GM19467 (cell line): ENCODE measurements at regions not wholly inside any gene's neighbourhood (a gene's known extent, or its start where the extent isn't known, plus 50 kb on each side); places are given as distances from the start of the nearest gene placed in this dataset.

Experiments
- ATAC-seq: cut with Tn5 transposase; IDR thresholded peaks from one replicate; pipeline ENCODE4 v1.9.1; 2021; ENCODE audit warnings: mild to moderate bottlenecking, moderate library complexity; ENCODE audit not compliant: unreplicated experiment

DNA sequence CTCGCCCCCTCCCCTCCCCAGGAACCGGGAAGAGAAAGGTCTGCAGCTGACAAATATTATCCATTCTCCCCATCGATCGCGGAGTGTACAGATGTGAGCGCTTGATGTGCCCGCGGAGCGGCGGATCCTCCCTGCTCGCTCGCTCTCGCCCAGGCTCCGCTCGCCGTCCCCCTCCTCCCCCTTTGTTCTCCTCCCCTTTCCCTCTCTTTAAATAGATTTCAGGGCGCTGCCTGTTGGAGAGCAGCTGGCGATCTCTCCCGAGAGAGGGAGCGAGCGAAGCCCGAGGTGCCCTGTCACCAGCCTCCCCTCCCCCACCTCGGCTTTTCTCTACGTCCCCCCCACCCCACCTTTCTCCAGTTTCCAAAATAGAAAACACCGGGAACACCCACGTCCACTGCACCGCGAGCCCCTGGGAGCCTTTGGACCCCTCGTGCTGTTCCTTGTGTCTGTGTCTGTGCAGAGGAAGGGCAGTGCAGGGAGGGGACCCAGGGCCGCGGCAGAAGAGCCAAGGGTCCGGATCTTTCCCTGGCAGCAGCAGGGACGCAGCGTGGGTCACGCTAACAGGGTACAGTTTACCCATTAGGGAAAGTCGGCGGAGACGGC lies 56.6 kb upstream of the BCOR start:
- ATAC-seq: no peak

- ATAC-seq: peak; percentile 45
These were observed 55.8 kb upstream of the BCOR start for GRCh38 chrX:40153345-40154249.

DNA sequence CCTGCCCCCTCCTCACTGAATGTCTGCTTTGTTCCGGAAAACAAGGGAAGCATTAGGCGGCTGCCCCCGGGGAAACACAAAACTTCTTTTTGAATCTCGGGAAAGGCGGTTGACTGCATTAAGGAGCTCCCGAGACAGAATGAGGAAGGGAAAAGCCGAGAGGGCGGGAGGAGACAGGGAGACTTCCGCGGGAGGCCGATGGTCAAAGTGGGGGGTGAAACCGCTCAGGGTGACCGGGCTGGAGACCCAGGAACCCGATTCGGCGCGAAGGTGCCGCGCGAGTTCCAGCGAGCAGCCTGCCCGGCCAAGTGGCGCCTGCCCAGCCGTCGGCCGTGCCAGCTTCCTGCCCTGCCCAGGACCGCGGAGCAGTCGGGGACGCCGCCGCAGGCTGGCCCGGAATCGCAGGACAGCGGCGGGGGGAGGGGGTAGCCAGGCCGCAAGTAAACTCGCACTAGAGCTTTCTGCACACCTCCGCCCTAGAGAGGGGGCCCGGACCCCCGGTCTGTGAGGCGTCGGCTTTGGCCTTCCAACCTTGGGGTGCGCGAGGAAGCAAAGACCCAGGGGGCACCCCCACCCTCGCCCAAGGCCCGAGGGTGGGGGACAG lies 55.1 kb upstream of the BCOR start:
- ATAC-seq: no peak

- ATAC-seq: no peak
These were observed 54.5 kb upstream of the BCOR start for GRCh38 chrX:40152173-40152711.

DNA sequence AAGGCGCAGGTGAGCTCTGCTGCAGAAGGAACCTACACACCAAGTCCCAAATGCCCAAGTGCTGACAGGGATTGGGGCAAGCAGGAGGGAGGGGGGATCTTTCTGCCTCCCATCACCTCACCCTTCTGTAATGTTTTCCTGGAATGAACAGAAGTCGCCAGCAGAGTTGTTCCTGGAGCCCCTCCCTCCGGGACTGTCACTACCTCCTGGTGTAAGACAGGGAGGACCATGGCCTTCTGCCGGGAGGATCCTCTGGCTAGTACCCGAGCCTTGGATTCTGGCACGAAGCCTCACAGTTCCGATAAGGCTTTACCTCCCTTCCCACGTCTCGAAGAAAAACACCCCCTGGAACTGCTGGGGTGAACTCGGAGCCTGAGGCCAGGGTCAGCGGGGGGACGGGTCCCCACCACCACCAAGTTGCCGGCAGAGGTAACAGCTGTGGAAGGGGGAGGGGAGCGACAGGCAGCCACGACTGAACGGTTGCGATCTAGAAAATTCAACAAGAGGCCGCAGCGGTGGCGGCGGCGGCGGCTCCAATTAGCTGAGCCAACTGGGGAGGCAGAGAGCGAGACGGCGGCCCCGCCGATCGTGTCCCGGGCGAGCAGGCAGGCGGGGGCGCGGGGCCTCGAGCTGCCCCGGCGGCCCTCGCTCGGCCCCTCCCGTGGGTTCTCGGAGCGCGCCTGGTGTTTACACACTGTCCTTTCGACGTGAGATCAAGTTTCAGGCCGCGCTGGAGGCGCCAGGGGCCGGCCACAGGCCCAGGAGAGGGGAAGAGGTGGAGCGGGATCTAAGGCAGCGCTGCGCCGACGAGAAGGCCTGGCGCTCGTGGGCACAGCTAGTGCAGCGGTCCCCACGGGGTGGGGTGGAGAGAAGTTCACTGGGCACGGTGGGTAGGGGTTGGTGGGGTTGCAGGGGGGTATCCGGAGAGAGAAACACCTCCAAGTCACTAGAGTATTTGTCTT lies 53.7 kb upstream of the BCOR start:
- ATAC-seq: no peak

DNA sequence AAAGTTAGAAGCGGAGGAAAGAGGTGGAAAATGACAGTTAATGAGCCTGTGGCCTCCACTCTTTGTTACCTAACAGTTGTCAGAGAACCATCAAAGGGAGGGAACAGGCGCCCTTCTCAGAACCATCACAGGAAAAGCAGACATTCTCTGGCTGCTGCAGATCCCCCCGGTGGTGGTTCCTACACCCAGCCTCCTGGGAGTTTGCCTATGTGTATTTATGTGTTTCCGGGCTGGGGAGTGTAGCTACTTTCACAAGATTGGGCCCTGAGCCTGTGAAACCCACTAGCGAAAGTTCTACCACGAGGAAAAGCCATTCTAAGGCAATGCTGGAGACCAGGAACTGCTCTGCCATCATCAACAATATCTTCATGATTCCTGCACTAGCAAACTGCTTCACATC lies 52.7 kb upstream of the BCOR start:
- no peak for ATAC-seq

- no peak for ATAC-seq
These were observed 51.8 kb upstream of the BCOR start for GRCh38 chrX:40149286-40150175.

GRCh38 chrX:40148385-40149285 lies 50.9 kb upstream of the BCOR start:
- no peak for ATAC-seq

DNA sequence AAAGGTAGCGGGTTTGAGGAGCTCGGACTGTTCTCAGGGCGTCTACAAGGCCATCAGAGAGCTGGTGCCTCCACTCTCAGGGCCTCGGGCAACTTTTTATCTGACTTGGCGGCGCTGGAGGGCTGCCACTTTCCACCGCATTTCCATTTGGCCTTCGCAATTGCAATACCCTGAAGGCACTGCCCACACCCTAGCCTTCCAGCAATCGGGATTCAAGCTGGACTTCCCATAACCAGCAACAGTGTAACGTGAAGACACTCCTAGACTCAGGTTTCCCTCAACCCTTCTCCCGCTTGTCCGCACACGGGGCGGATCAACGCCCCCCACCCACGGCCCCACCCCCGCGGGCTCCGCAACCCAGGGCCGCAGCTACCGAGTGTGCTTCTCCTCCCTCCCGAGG lies 50.2 kb upstream of the BCOR start:
- no peak for ATAC-seq
